Spleen (tissue), 11 donors: ENCODE measurements at regions not wholly inside any gene's neighbourhood (a gene's known extent, or its start where the extent isn't known, plus 50 kb on each side); places are given as distances from the start of the nearest gene placed in this dataset.
"Not testable (repeated sequence)": the region's sequence is repeated elsewhere in the genome, so short reads cannot be mapped to it uniquely, and the experiment has no call there.

Experiments used
- DNase-seq: peaks from one replicate; pipeline ENCODE4 v3.0.0-alpha.2; 2020
- H3K27ac ChIP-seq, 8 donors: fragments of 200-600 bp; sonication (generic) in 7 of 8; 1 replicate in 4 of 8; 2 replicates in 4 of 8; pipeline versions ENCODE4 v1.5.0 to v1.8.0; 2016 to 2021; ENCODE audit warnings: inconsistent platforms in 4 of 8, mild to moderate bottlenecking in 4 of 8, moderate library complexity in 1 of 8
- H3K27me3 ChIP-seq, 7 donors: fragments of 200-600 bp; sonication (generic) in 6 of 7; replicated peaks in 1 of 7; 1 replicate in 4 of 7; 2 replicates in 3 of 7; pipeline versions ENCODE4 v1.5.0 to v1.8.0; 2016 to 2021; ENCODE audit warnings: inconsistent platforms in 3 of 7, mild to moderate bottlenecking in 1 of 7
- H3K36me3 ChIP-seq, 6 donors: fragments of 200-600 bp; sonication (generic) in 5 of 6; 1 replicate in 4 of 6; 2 replicates in 2 of 6; pipeline versions ENCODE4 v1.5.0 to v1.8.0; 2016 to 2021; ENCODE audit warnings: inconsistent platforms in 2 of 6
- H3K4me1 ChIP-seq, 6 donors: fragments of 200-600 bp; sonication (generic) in 5 of 6; 1 replicate in 3 of 6; 2 replicates in 3 of 6; pipeline versions ENCODE4 v1.5.0 to v1.8.0; 2016 to 2021; ENCODE audit warnings: inconsistent platforms in 3 of 6
- H3K4me3 ChIP-seq, 8 donors: fragments of 200-600 bp; sonication (generic) in 7 of 8; 1 replicate in 4 of 8; 2 replicates in 4 of 8; pipeline versions ENCODE4 v1.5.0 to v1.8.0; 2016 to 2021; ENCODE audit warnings: inconsistent platforms in 4 of 8, mild to moderate bottlenecking in 4 of 8, moderate library complexity in 2 of 8
- H3K9me3 ChIP-seq, 8 donors: fragments of 200-600 bp; sonication (generic) in 7 of 8; 1 replicate in 4 of 8; 2 replicates in 4 of 8; pipeline versions ENCODE4 v1.5.0 to v1.8.0; 2016 to 2021; ENCODE audit warnings: inconsistent platforms in 4 of 8
- POLR2A ChIP-seq, 3 donors: fragments of 450-650 bp; IDR thresholded peaks; one replicate each; pipeline ENCODE4 v1.5.1; 2017; ENCODE audit warnings: antibody characterized with exemption in 3 of 3, mild to moderate bottlenecking in 1 of 3
- POLR2AphosphoS5 ChIP-seq, 3 donors: sonication (generic); formaldehyde crosslinking; IDR thresholded peaks; one replicate each; pipeline ENCODE4 v1.5.1; 2017; ENCODE audit warnings: antibody characterized with exemption in 3 of 3
- WGBS, 5 donors: extraction: QIAGEN DNeasy Blood & Tissue Kit in 3 of 5; methylation state at CpG; one replicate each; pipeline versions ENCODE4 v1.1.5 to v1.1.7; 2013 to 2018; 5-methylcytosine and 5-hydroxymethylcytosine counted together
- intact Hi-C: fragments of 100-400 bp; cut with DNase I; formaldehyde crosslinking; loops from one replicate; pipeline ENCODE4 v1.15.0; 2023; ENCODE audit warnings: low total_unique reads
- TF ChIP-seq, protein P1 (sequence below), 11 experiments: fragments of 200-600 bp in 7 of 11; fragments of 450-650 bp in 4 of 11; sonication (generic) in 4 of 11; IDR thresholded peaks in 8 of 11; conservative IDR thresholded peaks in 3 of 11; 1 replicate in 7 of 11; 2 replicates in 4 of 11; pipeline versions ENCODE4 v1.4.0 to v1.8.0; 2016 to 2021; ENCODE audit warnings: antibody characterized with exemption in 11 of 11, inconsistent platforms in 4 of 11, mild to moderate bottlenecking in 1 of 11
- donor health status: healthy with polysubstance abuse.
- donor health status: DM: no; HTN: no; CAD: no; lungs with moderate emphysema.
- donor health status: DM: no; HTN: no; CAD: no.
- donor health status: Bipolar disorder and iron deficiency.
- donor health status: healthy.
- donor health status: DM: no; HTN: no; CAD: no.
- donor health status: DM: yes; HTN: yes; CAD: no.

DNA sequence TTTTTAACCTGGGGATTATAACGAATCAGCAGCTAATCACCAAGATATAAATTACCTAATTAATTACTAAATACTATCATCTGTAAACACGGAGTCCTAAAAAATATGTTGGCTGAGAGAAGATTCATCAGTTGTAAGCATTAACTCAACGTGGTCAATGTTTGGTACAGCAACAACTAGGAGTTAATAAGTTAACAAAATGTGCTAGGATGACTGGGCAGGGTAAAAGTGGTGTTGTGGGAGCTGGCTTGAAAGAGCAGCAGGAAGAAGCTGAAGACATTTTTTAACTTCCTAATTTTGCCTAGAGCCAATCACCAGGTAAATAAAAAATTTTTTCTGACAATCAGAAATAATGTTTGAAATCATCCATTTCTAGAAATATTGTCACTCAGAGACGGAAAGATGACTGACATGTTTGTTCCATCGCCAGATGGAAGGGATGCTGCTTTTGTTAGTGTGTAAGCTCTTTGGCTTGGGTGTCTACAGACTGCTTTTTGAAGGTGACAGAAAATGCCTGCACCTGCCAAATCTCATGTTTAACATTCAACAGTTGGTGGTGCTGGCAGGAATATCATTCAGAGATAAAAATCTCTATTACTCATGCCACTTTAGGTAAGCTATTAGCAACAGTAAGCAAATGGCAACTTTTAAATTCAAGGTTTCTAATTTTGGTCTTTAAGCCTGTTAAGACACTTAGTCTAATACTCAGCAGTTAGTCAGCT lies 1126.9 kb downstream of the STPG2 start:
- Histone ChIP-seq H3K9me3 (no peaks in the 10 kb centered on the region), H3K4me3 (no peak overlapping the region), H3K27me3 (no peaks in the 10 kb centered on the region), H3K36me3 (no peaks in the 10 kb centered on the region), H3K4me1 (no peaks in the 10 kb centered on the region), H3K27ac (no peak overlapping the region)
- DNase-seq: no peak
- TF ChIP-seq POLR2AphosphoS5 (IDR thresholded peaks at IDR 0.05) (no peak), POLR2A (IDR thresholded peaks at IDR 0.05) (no peak)
- TF ChIP-seq, protein P1, sequence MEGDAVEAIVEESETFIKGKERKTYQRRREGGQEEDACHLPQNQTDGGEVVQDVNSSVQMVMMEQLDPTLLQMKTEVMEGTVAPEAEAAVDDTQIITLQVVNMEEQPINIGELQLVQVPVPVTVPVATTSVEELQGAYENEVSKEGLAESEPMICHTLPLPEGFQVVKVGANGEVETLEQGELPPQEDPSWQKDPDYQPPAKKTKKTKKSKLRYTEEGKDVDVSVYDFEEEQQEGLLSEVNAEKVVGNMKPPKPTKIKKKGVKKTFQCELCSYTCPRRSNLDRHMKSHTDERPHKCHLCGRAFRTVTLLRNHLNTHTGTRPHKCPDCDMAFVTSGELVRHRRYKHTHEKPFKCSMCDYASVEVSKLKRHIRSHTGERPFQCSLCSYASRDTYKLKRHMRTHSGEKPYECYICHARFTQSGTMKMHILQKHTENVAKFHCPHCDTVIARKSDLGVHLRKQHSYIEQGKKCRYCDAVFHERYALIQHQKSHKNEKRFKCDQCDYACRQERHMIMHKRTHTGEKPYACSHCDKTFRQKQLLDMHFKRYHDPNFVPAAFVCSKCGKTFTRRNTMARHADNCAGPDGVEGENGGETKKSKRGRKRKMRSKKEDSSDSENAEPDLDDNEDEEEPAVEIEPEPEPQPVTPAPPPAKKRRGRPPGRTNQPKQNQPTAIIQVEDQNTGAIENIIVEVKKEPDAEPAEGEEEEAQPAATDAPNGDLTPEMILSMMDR (IDR thresholded peaks at IDR 0.05 in 8 of 11, conservative IDR thresholded peaks at IDR 0.05 in 3 of 11): no peak
- intact Hi-C loops: no loop called here
- 65 to 72% (median 68%) methylated on average over 5 of the region's 5 CpGs for WGBS, 5 donors

DNA sequence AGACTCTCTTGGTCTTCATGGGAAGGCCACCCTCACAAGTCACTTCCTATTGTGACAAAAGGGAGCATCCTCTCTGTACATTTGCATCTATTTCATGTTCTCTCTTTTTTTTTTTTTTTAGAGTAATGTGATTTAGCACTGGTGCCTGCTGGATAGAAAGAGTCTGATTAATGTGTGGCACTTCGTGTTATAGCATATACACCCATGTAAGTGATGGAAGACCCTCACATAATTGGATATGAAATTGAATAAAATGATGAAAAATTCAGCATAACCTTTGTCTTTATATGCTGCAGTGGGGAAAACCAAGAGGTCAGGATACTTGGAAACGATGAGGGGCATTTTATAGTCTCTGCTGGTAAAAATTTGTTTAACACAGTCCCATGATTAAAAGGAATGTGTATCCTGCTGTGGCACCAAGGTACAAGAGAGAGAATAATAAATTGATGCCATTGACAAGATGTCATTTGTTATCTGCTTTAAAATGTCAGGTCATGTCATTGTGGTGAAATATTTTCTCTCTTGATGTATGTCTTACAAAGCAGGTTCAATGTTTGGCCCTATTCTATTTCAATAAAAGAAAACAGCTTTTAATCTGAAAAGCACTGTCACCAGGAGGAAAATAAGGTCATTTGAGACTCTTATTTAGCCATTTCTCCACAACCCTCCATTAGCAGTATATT lies 1115.4 kb downstream of the STPG2 start:
- Histone ChIP-seq H3K27ac (no peak overlapping the region), H3K36me3 (no peaks in the 10 kb centered on the region), H3K27me3 (no peaks in the 10 kb centered on the region), H3K4me1 (no peaks in the 10 kb centered on the region), H3K9me3 (no peaks in the 10 kb centered on the region), H3K4me3 (no peak overlapping the region)
- TF ChIP-seq POLR2AphosphoS5 (IDR thresholded peaks at IDR 0.05): no peak
- TF ChIP-seq, protein P1 (IDR thresholded peaks at IDR 0.05 in 8 of 11, conservative IDR thresholded peaks at IDR 0.05 in 3 of 11): no peak
- no peak for TF ChIP-seq POLR2A (IDR thresholded peaks at IDR 0.05)
- 44 to 67% (median 63%) methylated on average over 2 of the region's 2 CpGs for WGBS, 5 donors
- intact Hi-C loops: no loop called here
- DNase-seq: no peak

DNA sequence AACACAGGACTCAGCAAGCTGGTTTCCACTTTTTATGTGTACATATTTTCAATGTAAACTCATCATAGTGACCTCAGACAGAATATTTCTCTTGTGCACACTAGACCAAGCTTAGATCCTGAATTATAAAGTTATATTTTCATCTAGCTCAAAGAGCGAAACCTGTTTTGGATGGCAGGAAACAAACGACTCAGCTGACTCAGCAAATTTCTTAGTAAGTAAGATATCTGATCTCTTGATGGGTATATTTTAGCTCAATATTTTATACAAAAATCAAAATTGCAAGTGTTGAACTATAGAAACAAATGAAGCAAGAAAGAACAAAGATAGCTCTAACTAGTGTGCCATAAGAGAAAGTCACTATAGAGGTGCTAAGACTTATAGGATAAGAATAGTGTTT lies 1114.5 kb downstream of the STPG2 start:
- Histone ChIP-seq H3K36me3 (no peaks in the 10 kb centered on the region), H3K27ac (no peak overlapping the region), H3K27me3 (no peaks in the 10 kb centered on the region), H3K9me3 (no peaks in the 10 kb centered on the region), H3K4me1 (no peaks in the 10 kb centered on the region), H3K4me3 (no peak overlapping the region)
- DNase-seq: no peak
- WGBS, 5 donors: 47 to 56% (median 48%) methylated on average over 2 of the region's 2 CpGs
- intact Hi-C loops: no loop called here
- no peak for TF ChIP-seq POLR2A (IDR thresholded peaks at IDR 0.05)
- no peak for TF ChIP-seq POLR2AphosphoS5 (IDR thresholded peaks at IDR 0.05)
- TF ChIP-seq, protein P1 (IDR thresholded peaks at IDR 0.05 in 8 of 11, conservative IDR thresholded peaks at IDR 0.05 in 3 of 11): no peak

DNA sequence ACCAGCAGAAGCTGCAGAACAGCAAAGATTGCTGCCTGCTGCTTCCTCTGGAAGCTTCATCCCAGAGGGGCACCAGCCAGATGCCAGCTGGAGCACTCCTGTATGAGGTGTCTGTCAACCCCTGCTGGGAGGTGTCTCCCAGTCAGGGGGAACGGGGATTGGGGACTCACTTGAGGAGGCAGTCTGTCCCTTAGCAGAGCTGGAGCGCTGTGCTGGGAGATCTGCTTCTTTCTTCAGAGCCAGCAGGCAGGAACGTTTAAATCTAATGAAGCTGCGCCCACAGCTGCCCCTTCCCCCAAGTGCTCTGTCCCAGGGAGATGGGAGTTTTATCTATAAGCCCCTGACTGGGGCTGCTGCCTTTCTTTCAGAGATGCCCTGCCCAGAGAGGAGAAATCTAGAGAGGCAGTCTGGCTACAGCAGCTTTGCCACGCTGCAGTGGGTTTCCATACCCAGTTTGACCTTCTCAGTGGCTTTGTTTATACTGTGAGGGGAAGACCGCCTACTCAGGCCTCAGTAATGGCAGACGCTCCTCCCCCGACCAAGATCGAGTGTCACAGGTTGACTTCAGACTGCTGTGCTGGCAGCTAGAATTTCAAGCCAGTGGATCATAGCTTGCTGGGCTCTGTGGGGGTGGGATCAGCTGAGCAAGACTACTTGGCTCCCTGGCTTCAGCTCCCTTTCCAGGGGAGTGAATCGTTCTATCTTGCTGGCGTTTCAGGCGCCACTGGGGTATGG lies 1105.7 kb downstream of the STPG2 start:
- H3K4me1 ChIP-seq, H3K27ac ChIP-seq, H3K36me3 ChIP-seq, DNase-seq, intact Hi-C loops, H3K4me3 ChIP-seq, H3K27me3 ChIP-seq: not testable (repeated sequence)
- H3K9me3 ChIP-seq: peaks cover 0 to 10% (median 0%) of the 10 kb centered on the region in 8 donors
- 75 to 79% (median 78%) methylated on average over 4 to 12 of the region's 12 CpGs for whole genome bisulfite sequencing, 5 donors
